NCI-H524 (cell line): ENCODE measurements at regions not wholly inside any gene's neighbourhood (a gene's known extent, or its start where the extent isn't known, plus 50 kb on each side); places are given as distances from the start of the nearest gene placed in this dataset.
"Not testable (repeated sequence)": the region's sequence is repeated elsewhere in the genome, so short reads cannot be mapped to it uniquely, and the experiment has no call there.

Experiments used
- DNase-seq, 2 experiments: peaks; one replicate each; lab custom pipeline; 2025; lab: John Stamatoyannopoulos, UW

- no peak for DNase-seq
These were observed 227.9 kb upstream of the TAS2R1 start for GRCh38 chr5:9858043-9858442.

- no peak for DNase-seq
These were observed 223.2 kb upstream of the TAS2R1 start for GRCh38 chr5:9853309-9853708.

GRCh38 chr5:9852671-9853070 lies 222.5 kb upstream of the TAS2R1 start:
- no peak for DNase-seq

- peak; percentile 51 to 73 for DNase-seq
These were observed 221.3 kb upstream of the TAS2R1 start for GRCh38 chr5:9851458-9851857.

- no peak for DNase-seq
These were observed 220.3 kb upstream of the TAS2R1 start for GRCh38 chr5:9850456-9850855.

- no peak for DNase-seq
These were observed 217.5 kb upstream of the TAS2R1 start for GRCh38 chr5:9847631-9848030.

- DNase-seq, result no peak
These were observed 215.0 kb upstream of the TAS2R1 start for GRCh38 chr5:9845185-9845584.

- DNase-seq, result no peak
These were observed 211.5 kb upstream of the TAS2R1 start for GRCh38 chr5:9841516-9842170.

- peak; percentile 72 to 89 for DNase-seq
These were observed 208.8 kb upstream of the TAS2R1 start for GRCh38 chr5:9838916-9839315.

- peak in 1 of 2 experiments; percentile 50 for DNase-seq
These were observed 205.0 kb upstream of the TAS2R1 start for GRCh38 chr5:9834871-9835770.

GRCh38 chr5:9833871-9834270 lies 203.7 kb upstream of the TAS2R1 start:
- peak in 1 of 2 experiments; percentile 39 for DNase-seq

GRCh38 chr5:9832921-9833320 lies 202.8 kb upstream of the TAS2R1 start:
- DNase-seq, result no peak

- no peak for DNase-seq
These were observed 201.7 kb upstream of the TAS2R1 start for GRCh38 chr5:9831823-9832222.

GRCh38 chr5:9830184-9830583 lies 200.0 kb upstream of the TAS2R1 start:
- no peak for DNase-seq

- DNase-seq, result no peak
These were observed 199.5 kb upstream of the TAS2R1 start for GRCh38 chr5:9829621-9830020.

GRCh38 chr5:9820691-9821449 lies 190.7 kb upstream of the TAS2R1 start:
- no peak for DNase-seq

- DNase-seq, result no peak
These were observed 188.2 kb upstream of the TAS2R1 start for GRCh38 chr5:9818340-9818845.

GRCh38 chr5:9817819-9818218 lies 187.7 kb upstream of the TAS2R1 start:
- no peak for DNase-seq

- DNase-seq, result no peak
These were observed 184.9 kb upstream of the TAS2R1 start for GRCh38 chr5:9815051-9815450.

GRCh38 chr5:9813305-9813704 lies 183.2 kb upstream of the TAS2R1 start:
- no peak for DNase-seq

GRCh38 chr5:9807366-9807765 lies 177.2 kb upstream of the TAS2R1 start:
- not testable (repeated sequence) for DNase-seq

- DNase-seq, result no peak
These were observed 171.8 kb upstream of the TAS2R1 start for GRCh38 chr5:9801908-9802307.
